Neutrophil (primary cell): ENCODE measurements at regions not wholly inside any gene's neighbourhood (a gene's known extent, or its start where the extent isn't known, plus 50 kb on each side); places are given as distances from the start of the nearest gene placed in this dataset.

Source experiments
- H3K27ac ChIP-seq: fragments of 200-600 bp; sonication (generic); 2 replicates; pipeline ENCODE4 v1.5.1; 2016; ENCODE audit warnings: mild to moderate bottlenecking, moderate library complexity
- H3K27me3 ChIP-seq: fragments of 200-600 bp; sonication (generic); 2 replicates; pipeline ENCODE4 v1.6.0; 2016; ENCODE audit warnings: mild to moderate bottlenecking
- H3K36me3 ChIP-seq: fragments of 200-600 bp; sonication (generic); 2 replicates; pipeline ENCODE4 v1.5.1; 2017
- H3K4me1 ChIP-seq, 2 experiments: fragments of 200-600 bp in 1 of 2; sonication (generic) in 1 of 2; 1 replicate in 1 of 2; 2 replicates in 1 of 2; pipeline versions ENCODE4 v1.5.1 to v1.6.1; 2013 to 2016; ENCODE audit warnings: low read depth in 1 of 2, low read length in 1 of 2, mild to moderate bottlenecking in 1 of 2, moderate library complexity in 1 of 2; ENCODE audit not compliant: control insufficient read depth in 1 of 2, insufficient read depth in 1 of 2
- H3K4me3 ChIP-seq, 2 experiments: fragments of 200-600 bp in 1 of 2; sonication (generic) in 1 of 2; 1 replicate in 1 of 2; 2 replicates in 1 of 2; pipeline ENCODE4 v1.5.1; 2013 to 2016; ENCODE audit warnings: low read depth in 1 of 2, low read length in 1 of 2, mild to moderate bottlenecking in 1 of 2, moderate library complexity in 1 of 2
- H3K9me3 ChIP-seq: fragments of 200-600 bp; sonication (generic); 2 replicates; pipeline ENCODE4 v1.5.1; 2016
- TF ChIP-seq, protein P1 (sequence below): fragments of 200-600 bp; sonication (generic); IDR thresholded peaks from 2 replicates; pipeline ENCODE4 v1.5.1; 2016; ENCODE audit warnings: antibody characterized with exemption

DNA sequence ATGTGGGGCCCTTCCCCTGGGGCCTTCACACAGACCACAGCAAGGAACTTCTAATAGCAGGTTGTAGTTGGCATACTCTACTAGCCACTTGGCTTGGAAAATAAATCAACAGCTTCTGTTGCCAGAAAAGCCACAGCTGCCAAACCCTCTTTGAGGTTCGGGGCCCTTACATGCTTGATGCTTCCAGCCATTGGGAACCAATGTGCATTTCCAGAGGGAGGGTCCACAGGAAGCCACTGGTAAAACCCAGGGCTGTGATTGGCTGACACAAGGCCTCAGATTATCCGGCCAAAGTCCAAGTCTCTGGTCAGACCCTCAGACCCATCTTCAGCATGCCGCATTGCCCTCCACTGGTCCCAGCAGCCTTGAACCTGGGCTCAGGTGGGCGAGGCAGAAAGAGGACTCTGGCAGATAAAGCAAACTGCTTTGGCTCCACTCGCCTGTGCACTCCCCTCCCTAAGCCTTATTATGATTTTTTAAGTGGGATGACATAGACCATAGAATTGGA is 214.4 kb downstream of the BCL11B start:
- Histone ChIP-seq H3K9me3 (no peaks in the 10 kb centered on the region), H3K27me3 (no peaks in the 10 kb centered on the region), H3K27ac (no peak overlapping the region), H3K4me3 (no peak overlapping the region), H3K4me1 (no peaks in the 10 kb centered on the region), H3K36me3 (peaks cover 35% of the 10 kb centered on the region)
- TF ChIP-seq, protein P1, sequence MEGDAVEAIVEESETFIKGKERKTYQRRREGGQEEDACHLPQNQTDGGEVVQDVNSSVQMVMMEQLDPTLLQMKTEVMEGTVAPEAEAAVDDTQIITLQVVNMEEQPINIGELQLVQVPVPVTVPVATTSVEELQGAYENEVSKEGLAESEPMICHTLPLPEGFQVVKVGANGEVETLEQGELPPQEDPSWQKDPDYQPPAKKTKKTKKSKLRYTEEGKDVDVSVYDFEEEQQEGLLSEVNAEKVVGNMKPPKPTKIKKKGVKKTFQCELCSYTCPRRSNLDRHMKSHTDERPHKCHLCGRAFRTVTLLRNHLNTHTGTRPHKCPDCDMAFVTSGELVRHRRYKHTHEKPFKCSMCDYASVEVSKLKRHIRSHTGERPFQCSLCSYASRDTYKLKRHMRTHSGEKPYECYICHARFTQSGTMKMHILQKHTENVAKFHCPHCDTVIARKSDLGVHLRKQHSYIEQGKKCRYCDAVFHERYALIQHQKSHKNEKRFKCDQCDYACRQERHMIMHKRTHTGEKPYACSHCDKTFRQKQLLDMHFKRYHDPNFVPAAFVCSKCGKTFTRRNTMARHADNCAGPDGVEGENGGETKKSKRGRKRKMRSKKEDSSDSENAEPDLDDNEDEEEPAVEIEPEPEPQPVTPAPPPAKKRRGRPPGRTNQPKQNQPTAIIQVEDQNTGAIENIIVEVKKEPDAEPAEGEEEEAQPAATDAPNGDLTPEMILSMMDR: no peak

DNA sequence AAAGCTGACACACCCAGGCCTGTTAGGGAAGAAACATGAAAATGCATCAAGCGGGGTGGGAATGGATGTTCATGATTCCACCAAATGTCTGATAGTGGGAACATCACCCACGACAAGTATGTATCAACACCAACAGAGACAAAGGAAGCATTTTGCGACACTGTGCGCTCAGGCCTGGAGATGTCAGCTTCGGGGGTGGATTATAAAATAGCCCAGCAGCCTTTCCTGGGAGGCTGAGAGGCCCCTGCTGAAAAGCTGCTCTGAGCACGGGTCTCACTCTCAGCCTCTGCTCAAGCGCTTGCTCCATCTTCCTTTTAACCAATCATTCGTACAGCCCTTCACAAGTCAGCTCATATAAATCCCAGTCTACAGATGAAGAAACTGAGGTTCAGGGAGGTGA is 213.5 kb downstream of the BCL11B start:
- no peaks in the 10 kb centered on the region for H3K27me3 ChIP-seq
- H3K4me3 ChIP-seq: no peak overlapping the region
- TF ChIP-seq, protein P1: no peak
- no peak overlapping the region for H3K27ac ChIP-seq
- no peaks in the 10 kb centered on the region for H3K9me3 ChIP-seq
- peaks cover 35% of the 10 kb centered on the region for H3K36me3 ChIP-seq
- no peaks in the 10 kb centered on the region for H3K4me1 ChIP-seq

DNA sequence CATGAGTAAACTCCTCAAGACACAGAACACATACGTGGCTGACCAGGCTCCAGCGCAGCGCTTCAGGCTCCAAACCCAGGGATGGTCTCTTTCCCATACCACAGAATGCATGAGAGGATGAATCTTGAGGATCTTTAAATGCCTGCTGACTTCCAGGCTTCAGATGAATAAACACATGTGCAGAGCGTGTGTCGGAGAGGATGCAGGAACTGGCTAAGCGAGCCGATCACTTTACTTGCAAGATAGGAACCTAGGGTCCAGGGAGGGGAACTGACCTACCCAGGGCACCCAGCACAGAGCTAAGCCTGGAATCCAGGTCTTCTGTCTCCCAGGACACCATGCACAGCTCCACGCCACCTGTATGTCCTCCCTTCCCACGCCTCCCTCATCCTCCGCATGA is 209.8 kb downstream of the BCL11B start:
- no peaks in the 10 kb centered on the region for H3K27me3 ChIP-seq
- peaks cover 34% of the 10 kb centered on the region for H3K36me3 ChIP-seq
- TF ChIP-seq, protein P1: no peak
- no peaks in the 10 kb centered on the region for H3K9me3 ChIP-seq
- no peaks in the 10 kb centered on the region for H3K4me1 ChIP-seq
- H3K27ac ChIP-seq: no peak overlapping the region
- no peak overlapping the region for H3K4me3 ChIP-seq

DNA sequence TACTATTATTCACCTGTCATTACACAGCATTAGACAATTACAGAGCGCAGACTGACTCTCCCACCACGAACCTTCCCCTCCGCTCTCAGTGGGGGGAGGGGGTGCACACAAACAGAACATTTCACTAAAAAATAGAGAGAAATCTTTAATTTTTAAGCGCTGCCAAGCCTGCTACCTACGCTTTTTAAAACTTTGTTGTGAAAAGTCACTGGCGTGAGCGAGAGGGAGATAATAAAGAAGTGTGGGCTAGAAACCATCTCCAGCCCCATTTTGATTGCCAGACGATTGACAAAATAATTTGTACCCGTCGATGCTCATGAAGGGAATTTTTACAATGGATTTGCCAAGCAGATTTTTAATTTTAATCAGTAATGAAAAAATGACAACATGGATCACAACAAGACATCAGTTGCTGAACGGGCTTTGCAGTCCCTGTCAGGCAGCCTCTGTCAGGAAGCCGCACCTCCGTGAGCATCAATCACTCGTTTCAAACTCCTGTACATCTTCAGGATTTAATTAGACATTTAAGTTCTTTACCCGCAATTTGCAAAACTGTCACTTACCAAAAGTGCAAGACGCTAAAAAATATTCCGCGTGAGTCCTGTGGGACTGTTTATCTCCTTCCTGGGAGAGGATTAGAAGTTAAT is 209.1 kb downstream of the BCL11B start:
- Histone ChIP-seq H3K36me3 (peaks cover 34% of the 10 kb centered on the region), H3K4me1 (no peaks in the 10 kb centered on the region), H3K27ac (no peak overlapping the region), H3K27me3 (no peaks in the 10 kb centered on the region), H3K4me3 (no peak overlapping the region), H3K9me3 (no peaks in the 10 kb centered on the region)
- TF ChIP-seq, protein P1: no peak

DNA sequence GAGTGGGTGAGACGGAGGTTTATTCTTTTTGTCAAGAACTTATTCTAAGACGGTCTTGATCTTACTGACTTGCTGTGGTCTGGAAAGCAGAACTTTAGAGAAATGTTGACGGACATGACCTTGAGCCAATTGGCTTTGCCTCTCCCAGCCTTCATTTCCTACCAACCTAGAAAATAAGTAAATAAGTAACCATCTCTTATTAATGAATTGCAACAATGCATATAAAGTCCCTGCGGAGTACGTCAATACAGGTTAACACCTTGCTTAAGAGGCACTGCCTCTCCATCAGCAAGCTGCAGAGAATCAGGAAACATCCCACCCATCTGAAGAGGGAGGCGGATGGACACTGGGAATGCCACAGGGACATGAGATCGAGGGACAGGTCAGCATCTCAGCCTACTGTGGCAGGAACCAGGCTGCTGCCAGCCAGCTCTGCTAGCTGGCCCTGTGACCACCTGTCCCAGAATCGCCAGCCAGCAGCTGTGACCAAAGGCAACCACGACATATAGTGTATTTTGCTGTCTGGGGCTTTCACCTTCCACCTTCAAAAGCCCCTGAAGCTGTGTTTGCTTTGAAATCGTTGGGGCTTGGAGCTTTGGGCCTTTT is 208.3 kb downstream of the BCL11B start:
- TF ChIP-seq, protein P1: no peak
- peak overlapping the region; percentile 12 for H3K27ac ChIP-seq
- H3K36me3 ChIP-seq: peaks cover 34% of the 10 kb centered on the region
- no peaks in the 10 kb centered on the region for H3K4me1 ChIP-seq
- H3K4me3 ChIP-seq: no peak overlapping the region
- H3K9me3 ChIP-seq: no peaks in the 10 kb centered on the region
- H3K27me3 ChIP-seq: no peaks in the 10 kb centered on the region
